ENCODE measurements at regions not wholly inside any gene's neighbourhood (a gene's known extent, or its start where the extent isn't known, plus 50 kb on each side); places are given as distances from the start of the nearest gene placed in this dataset.

- Mint-ChIP-seq H3K4me1 (no peaks in the 10 kb centered on the region), H3K9me3 (no peaks in the 10 kb centered on the region; a peak in 1 of 5 replicates), H3K4me3 (no peak overlapping the region), H3K27me3 (ENCODE audit: low read depth) (peaks cover 8% of the 10 kb centered on the region), H3K36me3 (ENCODE audit: insufficient read depth in 1 of 3, low read depth in 3 of 3) (no peaks in the 10 kb centered on the region), H3K27ac (no peak overlapping the region)
- H3T11ph ChIP-seq (ENCODE audit: low read length): no peak overlapping the region
- H2BK20ac ChIP-seq (ENCODE audit: low read depth, low read length, poor library complexity, severe bottlenecking): no peak overlapping the region
- H2BK5ac ChIP-seq (ENCODE audit: insufficient read length, low read length): no peak overlapping the region
- H3K4me2 ChIP-seq (ENCODE audit: insufficient read depth, insufficient read length, low read length): no peak overlapping the region
- no peaks in the 10 kb centered on the region for H4K20me1 ChIP-seq (ENCODE audit: control insufficient read depth, insufficient read depth, insufficient read length)
- H3K9ac ChIP-seq (ENCODE audit: extremely low read depth, insufficient read length, low read length): no peak overlapping the region
- no peak overlapping the region for H3K18ac ChIP-seq (ENCODE audit: insufficient read length, low read depth, low read length)
- H3K23me2 ChIP-seq (ENCODE audit: insufficient read length, low read depth, low read length, poor library complexity, severe bottlenecking): no peaks in the 10 kb centered on the region
- H2AK5ac ChIP-seq (ENCODE audit: insufficient read length, low read length): no peak overlapping the region
- H4K8ac ChIP-seq (replicated peaks; ENCODE audit: insufficient read length, low read depth, low read length): no peak overlapping the region
- no peaks in the 10 kb centered on the region for H3K4me1 ChIP-seq (ENCODE audit: insufficient read depth, low read length)
- DNase-seq: no peak
- H3K27me3 ChIP-seq (ENCODE audit: insufficient read depth, low read length): no peaks in the 10 kb centered on the region
- no peak overlapping the region for H2BK120ac ChIP-seq (ENCODE audit: low read depth, low read length, poor library complexity, severe bottlenecking)
- no peak overlapping the region for H4K91ac ChIP-seq (ENCODE audit: insufficient read length, low read depth, low read length)
- WGBS (ENCODE audit: extremely low coverage, insufficient read length, low lambda C conversion rate): no CpG with 5 or more reads among the region's 2 CpGs
- no peak overlapping the region for H3K23ac ChIP-seq (ENCODE audit: insufficient read length, low read depth, low read length)
- no peak overlapping the region for H3K27ac ChIP-seq (ENCODE audit: insufficient read length, low read depth, low read length)
- H3K79me1 ChIP-seq (ENCODE audit: insufficient read depth, low read depth, low read length, poor library complexity, severe bottlenecking): no peaks in the 10 kb centered on the region
- no peaks in the 10 kb centered on the region for H3K9me3 ChIP-seq (ENCODE audit: control insufficient read depth, low read depth, low read length)
- no peak overlapping the region for H3K4ac ChIP-seq (ENCODE audit: low read depth, low read length)
- TF ChIP-seq CTCF (conservative IDR thresholded peaks at IDR 0.05): no peak
- H3K79me2 ChIP-seq (ENCODE audit: insufficient read depth, low read length): no peaks in the 10 kb centered on the region
- H2BK12ac ChIP-seq (ENCODE audit: insufficient read length, low read depth, low read length): no peak overlapping the region
- no peak overlapping the region for H3K14ac ChIP-seq (ENCODE audit: insufficient read depth, low read length)
- H3K56ac ChIP-seq (ENCODE audit: insufficient read length, low read depth, low read length): no peak overlapping the region
- no peak overlapping the region for H2AFZ ChIP-seq (ENCODE audit: low read length)
- H2BK15ac ChIP-seq (ENCODE audit: low read depth, low read length): no peak overlapping the region
- no peak overlapping the region for H4K5ac ChIP-seq (ENCODE audit: insufficient read length, low read depth, low read length)
Measured at GRCh38 chr9:116051528-116051927, 102.1 kb upstream of the PAPPA start.
